ENCODE measurements at regions not wholly inside any gene's neighbourhood (a gene's known extent, or its start where the extent isn't known, plus 50 kb on each side); places are given as distances from the start of the nearest gene placed in this dataset.
A peak's percentile ranks its signal among the peaks of the same experiment; 100 is the strongest.

DNA sequence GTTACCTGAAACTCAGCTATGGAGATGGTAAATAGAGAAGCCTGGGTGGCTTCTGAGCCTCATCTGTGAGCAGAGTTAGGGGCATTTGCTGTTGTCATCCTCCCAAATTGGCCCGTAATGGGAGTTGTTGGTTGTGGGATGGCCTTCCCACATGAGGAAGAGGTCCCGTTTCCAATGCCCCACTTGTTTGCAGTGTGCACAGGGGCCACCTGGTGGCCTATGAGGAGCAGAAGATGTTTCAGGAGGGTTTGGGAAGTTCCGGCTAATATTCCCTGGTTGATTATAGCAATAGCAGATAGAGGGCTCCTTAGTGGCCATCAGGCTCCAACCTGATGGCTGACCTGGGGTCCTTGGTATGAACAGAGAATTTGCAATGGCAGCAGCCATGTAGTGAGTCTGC lies 1546.5 kb downstream of the OTOL1 start:
- H3K4me3 ChIP-seq (ENCODE audit: low read length): no peak overlapping the region
- TF ChIP-seq, protein P1, sequence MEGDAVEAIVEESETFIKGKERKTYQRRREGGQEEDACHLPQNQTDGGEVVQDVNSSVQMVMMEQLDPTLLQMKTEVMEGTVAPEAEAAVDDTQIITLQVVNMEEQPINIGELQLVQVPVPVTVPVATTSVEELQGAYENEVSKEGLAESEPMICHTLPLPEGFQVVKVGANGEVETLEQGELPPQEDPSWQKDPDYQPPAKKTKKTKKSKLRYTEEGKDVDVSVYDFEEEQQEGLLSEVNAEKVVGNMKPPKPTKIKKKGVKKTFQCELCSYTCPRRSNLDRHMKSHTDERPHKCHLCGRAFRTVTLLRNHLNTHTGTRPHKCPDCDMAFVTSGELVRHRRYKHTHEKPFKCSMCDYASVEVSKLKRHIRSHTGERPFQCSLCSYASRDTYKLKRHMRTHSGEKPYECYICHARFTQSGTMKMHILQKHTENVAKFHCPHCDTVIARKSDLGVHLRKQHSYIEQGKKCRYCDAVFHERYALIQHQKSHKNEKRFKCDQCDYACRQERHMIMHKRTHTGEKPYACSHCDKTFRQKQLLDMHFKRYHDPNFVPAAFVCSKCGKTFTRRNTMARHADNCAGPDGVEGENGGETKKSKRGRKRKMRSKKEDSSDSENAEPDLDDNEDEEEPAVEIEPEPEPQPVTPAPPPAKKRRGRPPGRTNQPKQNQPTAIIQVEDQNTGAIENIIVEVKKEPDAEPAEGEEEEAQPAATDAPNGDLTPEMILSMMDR (conservative IDR thresholded peaks at IDR 0.05; ENCODE audit: low read depth, low read length): peak; percentile 52
- no peak for DNase-seq (ENCODE audit: low read depth)

DNA sequence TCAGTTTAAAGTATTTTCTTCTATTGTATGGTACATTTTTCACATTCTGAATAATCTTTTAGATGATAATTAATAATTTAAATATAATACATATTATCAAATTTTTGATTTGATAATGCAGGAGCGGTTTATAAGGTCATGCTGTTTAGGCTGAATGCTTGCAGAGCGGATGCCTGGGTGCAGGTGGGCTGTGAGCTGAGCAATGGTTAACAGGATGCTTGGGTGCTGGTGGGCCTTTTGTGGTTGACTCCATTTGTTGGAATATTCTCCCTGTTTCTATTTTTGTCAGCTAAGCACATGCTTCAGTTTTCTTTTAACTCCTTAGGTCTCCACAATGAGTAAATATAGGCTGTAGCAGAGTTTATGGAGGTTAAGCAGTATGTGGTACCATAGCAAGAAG lies 1549.3 kb downstream of the OTOL1 start:
- no peak for DNase-seq (ENCODE audit: low read depth)
- TF ChIP-seq, protein P1 (conservative IDR thresholded peaks at IDR 0.05; ENCODE audit: low read depth, low read length): no peak
- no peak overlapping the region for H3K4me3 ChIP-seq (ENCODE audit: low read length)

DNA sequence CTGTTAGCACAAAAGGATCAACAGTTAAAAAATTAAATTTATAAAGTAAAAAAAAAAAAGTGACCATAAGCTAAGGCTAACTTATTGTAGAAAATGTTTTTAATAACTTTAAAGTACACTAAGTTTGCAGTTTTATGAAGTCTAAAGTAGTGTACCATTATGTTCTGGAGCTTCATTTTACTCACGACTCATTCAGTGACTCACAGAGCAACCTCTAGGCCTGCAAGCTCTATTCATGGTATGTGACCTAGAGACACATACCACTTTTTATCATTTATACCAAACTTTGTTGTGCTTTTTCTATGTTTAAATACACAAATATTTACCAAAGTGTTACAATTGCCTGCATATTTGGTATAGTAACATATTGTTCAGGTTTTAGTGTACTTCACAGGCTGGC lies 1552.3 kb downstream of the OTOL1 start:
- TF ChIP-seq, protein P1 (conservative IDR thresholded peaks at IDR 0.05; ENCODE audit: low read depth, low read length): no peak
- no peak overlapping the region for H3K4me3 ChIP-seq (ENCODE audit: low read length)
- DNase-seq (ENCODE audit: low read depth): no peak

DNA sequence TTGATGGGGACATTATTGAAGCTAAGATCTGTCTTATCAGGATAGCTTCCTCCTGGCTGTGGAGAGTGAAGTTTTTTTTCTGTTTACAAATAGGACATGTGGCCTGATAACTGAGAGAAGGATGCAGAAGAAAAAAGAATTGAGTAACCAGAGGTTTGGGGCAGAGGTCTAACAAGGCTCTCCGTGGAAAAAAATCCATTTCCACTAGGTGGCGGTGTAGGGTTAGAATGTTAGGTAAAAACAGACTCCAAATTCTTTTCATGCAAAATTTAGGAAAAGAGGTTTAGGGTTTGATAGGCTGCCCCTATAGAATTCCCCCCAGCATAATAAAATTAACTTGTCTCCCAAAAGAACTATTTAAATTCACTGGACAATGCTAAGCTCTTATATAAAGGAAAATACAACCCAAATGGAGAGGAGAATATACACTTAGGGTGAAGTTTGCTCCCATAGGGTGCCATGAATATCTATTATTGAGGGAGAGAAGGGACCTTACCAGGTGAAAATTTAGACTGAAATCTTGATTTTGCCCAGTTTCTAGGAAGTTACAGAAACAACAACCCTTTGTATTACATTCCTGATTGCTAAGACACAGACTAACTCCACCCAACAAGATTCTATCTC lies 1560.4 kb downstream of the OTOL1 start:
- TF ChIP-seq, protein P1 (conservative IDR thresholded peaks at IDR 0.05; ENCODE audit: low read depth, low read length): peak; percentile 74
- DNase-seq (ENCODE audit: low read depth): no peak
- H3K4me3 ChIP-seq (ENCODE audit: low read length): no peak overlapping the region

DNA sequence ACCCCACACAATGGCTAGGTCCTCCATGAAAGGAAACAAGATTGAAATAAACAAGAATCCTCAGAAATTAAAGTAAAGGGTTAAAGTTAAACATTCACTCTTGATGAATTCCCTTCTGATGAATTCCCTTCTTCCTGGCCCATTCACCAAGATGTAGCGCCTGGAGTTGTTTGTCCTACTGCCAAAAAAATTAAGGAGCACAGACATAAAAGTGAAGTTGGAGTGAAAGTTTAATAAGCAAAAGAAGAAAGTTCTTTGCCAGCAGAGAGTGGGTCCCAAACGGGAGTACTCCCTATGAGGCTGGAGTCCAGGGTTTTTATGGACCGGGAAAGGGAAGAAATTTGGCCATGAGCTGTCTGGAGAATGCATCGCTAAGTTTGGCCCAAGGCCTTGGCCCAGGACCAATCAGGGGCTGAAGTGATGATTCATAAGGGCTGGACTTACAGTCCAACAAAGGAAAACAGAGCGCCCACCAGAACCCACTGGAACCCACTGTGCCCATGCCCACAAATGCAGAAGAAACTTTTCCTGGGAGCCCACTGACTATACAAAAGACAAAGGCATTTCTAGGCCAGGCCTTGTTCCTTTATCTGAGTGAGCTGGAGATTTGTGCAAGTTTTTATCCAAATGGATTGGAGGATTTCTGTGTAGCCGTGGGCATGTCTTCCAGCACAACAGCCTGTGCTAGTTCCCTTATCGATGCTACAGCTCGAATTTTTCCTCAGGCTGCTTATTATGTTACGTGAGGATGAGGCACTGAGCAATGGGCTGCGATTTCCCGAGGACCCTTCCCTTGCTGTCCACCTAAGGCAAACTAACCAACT lies 1561.6 kb downstream of the OTOL1 start:
- H3K4me3 ChIP-seq (ENCODE audit: low read length): no peak overlapping the region
- no peak for DNase-seq (ENCODE audit: low read depth)
- TF ChIP-seq, protein P1 (conservative IDR thresholded peaks at IDR 0.05; ENCODE audit: low read depth, low read length): no peak

DNA sequence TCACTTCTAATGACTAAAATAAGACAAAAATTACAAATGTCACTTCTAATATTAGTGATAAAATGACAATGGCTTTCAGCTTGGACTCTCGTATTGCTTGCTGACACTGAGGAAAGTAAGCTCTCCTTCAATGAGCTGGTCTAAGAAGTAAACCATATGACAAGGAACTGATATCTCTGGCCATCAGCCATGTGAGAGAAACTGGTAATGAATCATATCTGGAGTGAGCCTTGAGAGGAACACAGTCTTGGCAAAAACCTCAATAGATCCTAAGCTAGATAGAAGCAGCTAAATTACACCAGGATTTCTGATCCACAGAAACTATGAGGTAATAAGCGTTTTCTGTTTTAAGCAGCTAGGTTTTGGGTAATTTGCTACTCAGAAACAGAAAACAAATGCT lies 1575.1 kb downstream of the OTOL1 start:
- TF ChIP-seq, protein P1 (conservative IDR thresholded peaks at IDR 0.05; ENCODE audit: low read depth, low read length): no peak
- peak; percentile 62 for DNase-seq (ENCODE audit: low read depth)
- H3K4me3 ChIP-seq (ENCODE audit: low read length): no peak overlapping the region
